ENCODE measurements at regions not wholly inside any gene's neighbourhood (a gene's known extent, or its start where the extent isn't known, plus 50 kb on each side); places are given as distances from the start of the nearest gene placed in this dataset.

GRCh38 chr18:40852406-40852805 lies 1102.6 kb upstream of the PIK3C3 start:
- H3K4me1 ChIP-seq (replicated peaks in 1 of 4; ENCODE audit: control insufficient read depth in 3 of 4, insufficient read depth in 4 of 4, low read length in 3 of 4): peaks cover 0 to 2% (median 0%) of the 10 kb centered on the region in 4 experiments; a peak in 1 of 7 replicates
- H3K27ac ChIP-seq (ENCODE audit: low read depth, low read length): no peak overlapping the region
- no peaks in the 10 kb centered on the region for H3K36me3 ChIP-seq (ENCODE audit: control insufficient read depth in 2 of 4, insufficient read depth in 4 of 4, low read length in 3 of 4)
- no peak overlapping the region for H3K9ac ChIP-seq (replicated peaks in 1 of 4; ENCODE audit: extremely low read depth in 1 of 4, low read depth in 3 of 4, low read length in 3 of 4)
- no peak overlapping the region for H2BK20ac ChIP-seq (ENCODE audit: low read length)
- H3K23me2 ChIP-seq (ENCODE audit: low read depth, low read length): no peaks in the 10 kb centered on the region
- no peak overlapping the region for H3K14ac ChIP-seq (ENCODE audit: insufficient read length)
- DNase-seq (ENCODE audit: low read depth in 1 of 2, low spot score in 2 of 2) (no peak), FAIRE-seq (no peak)
- H3K27me3 ChIP-seq (replicated peaks in 1 of 4; ENCODE audit: control insufficient read depth in 3 of 4, extremely low read depth in 1 of 4, insufficient read depth in 3 of 4, low read length in 3 of 4): no peaks in the 10 kb centered on the region
- H2BK12ac ChIP-seq (ENCODE audit: low read depth, low read length): no peak overlapping the region
- H3K79me1 ChIP-seq (ENCODE audit: low read depth, low read length): no peaks in the 10 kb centered on the region
- WGBS, 2 experiments (ENCODE audit: extremely low coverage in 1 of 2, insufficient coverage in 1 of 2, insufficient read length in 1 of 2, insufficient replicate concordance in 2 of 2, low coverage in 1 of 2, low lambda C conversion rate in 2 of 2, missing lambda C conversion rate in 1 of 2): 92% methylated on average over 2 of the region's 2 CpGs; no CpG with 5 or more reads in 1 of the 2 experiments
- H3K4ac ChIP-seq (replicated peaks; ENCODE audit: insufficient read length, low read depth, low read length): no peak overlapping the region
- no peak overlapping the region for H3K4me2 ChIP-seq (ENCODE audit: insufficient read depth in 1 of 2, low read depth in 2 of 2, low read length in 2 of 2)
- H4K8ac ChIP-seq (ENCODE audit: extremely low read depth, insufficient read depth, low read length): no peak overlapping the region
- no peak overlapping the region for H3K23ac ChIP-seq (ENCODE audit: insufficient read length)
- H4K5ac ChIP-seq (ENCODE audit: insufficient read length, low read depth, low read length): no peak overlapping the region
- no peak overlapping the region for H3K56ac ChIP-seq (replicated peaks; ENCODE audit: insufficient read length, low read depth, low read length)
- no peak overlapping the region for H2BK5ac ChIP-seq (ENCODE audit: low read depth, low read length)
- no peak overlapping the region for H3K18ac ChIP-seq (ENCODE audit: extremely low read depth, low read length)
- ChIA-PET POLR2A (ENCODE audit: partially characterized antibody) (no interaction called here), CTCF (ENCODE audit: partially characterized antibody) (no interaction called here)
- H3K9me3 ChIP-seq (ENCODE audit: insufficient read depth in 2 of 2, low read depth in 1 of 2, low read length in 1 of 2): no peaks in the 10 kb centered on the region
- H2AFZ ChIP-seq (ENCODE audit: low read length): 0 out of 2 replicates have a peak overlapping the region, but pooled peaks have one; percentile 35
- no peaks in the 10 kb centered on the region for H4K20me1 ChIP-seq (replicated peaks in 1 of 2; ENCODE audit: control insufficient read depth in 1 of 2, insufficient read depth in 2 of 2, low read length in 2 of 2)
- H2AK5ac ChIP-seq (ENCODE audit: low read depth, low read length): no peak overlapping the region
- no peak overlapping the region for H2BK15ac ChIP-seq (ENCODE audit: low read length)
- no peak overlapping the region for H2BK120ac ChIP-seq (replicated peaks; ENCODE audit: low read depth, low read length)
- no peaks in the 10 kb centered on the region for H3K79me2 ChIP-seq (ENCODE audit: control insufficient read depth in 1 of 2, insufficient read depth in 2 of 2, low read length in 2 of 2)
- no peak overlapping the region for H4K91ac ChIP-seq (replicated peaks; ENCODE audit: insufficient read length, low read length)
- H3K4me3 ChIP-seq (ENCODE audit: extremely low read depth in 1 of 4, insufficient read depth in 2 of 4, low read depth in 3 of 4, low read length in 4 of 4): no peak overlapping the region
- TF ChIP-seq CREB1 (IDR thresholded peaks at IDR 0.05): no peak
- no peak for TF ChIP-seq HDAC6 (IDR thresholded peaks at IDR 0.05; ENCODE audit: low read depth, low read length)
- no peak for TF ChIP-seq ATF2 (IDR thresholded peaks at IDR 0.05; ENCODE audit: low read length)
- no peak for TF ChIP-seq SP4 (IDR thresholded peaks at IDR 0.05; ENCODE audit: low read length)
- no peak for TF ChIP-seq HDAC2 (IDR thresholded peaks at IDR 0.05; ENCODE audit: borderline replicate concordance in 1 of 2, low read depth in 2 of 2, low read length in 2 of 2)
- no peak for TF ChIP-seq CHD2 (IDR thresholded peaks at IDR 0.05; ENCODE audit: low read length)
- TF ChIP-seq, protein P1, sequence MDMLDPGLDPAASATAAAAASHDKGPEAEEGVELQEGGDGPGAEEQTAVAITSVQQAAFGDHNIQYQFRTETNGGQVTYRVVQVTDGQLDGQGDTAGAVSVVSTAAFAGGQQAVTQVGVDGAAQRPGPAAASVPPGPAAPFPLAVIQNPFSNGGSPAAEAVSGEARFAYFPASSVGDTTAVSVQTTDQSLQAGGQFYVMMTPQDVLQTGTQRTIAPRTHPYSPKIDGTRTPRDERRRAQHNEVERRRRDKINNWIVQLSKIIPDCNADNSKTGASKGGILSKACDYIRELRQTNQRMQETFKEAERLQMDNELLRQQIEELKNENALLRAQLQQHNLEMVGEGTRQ (IDR thresholded peaks at IDR 0.05; ENCODE audit: low read length): no peak
- no peak for TF ChIP-seq EGR1 (IDR thresholded peaks at IDR 0.05; ENCODE audit: borderline replicate concordance, low read depth, low read length)
- TF ChIP-seq MAFK (IDR thresholded peaks at IDR 0.05; ENCODE audit: low read depth, low read length): no peak
- no peak for TF ChIP-seq RNF2 (IDR thresholded peaks at IDR 0.05; ENCODE audit: borderline replicate concordance, low read depth, low read length, missing control alignments, poor library complexity, severe bottlenecking)
- TF ChIP-seq CTBP2 (IDR thresholded peaks at IDR 0.05; ENCODE audit: borderline replicate concordance, insufficient read depth, insufficient read length, low read length): no peak
- TF ChIP-seq KDM4A (IDR thresholded peaks at IDR 0.05; ENCODE audit: low read depth, low read length, severe bottlenecking): no peak

Data from H1 (cell line).